Suprapubic skin (tissue), 4 donors: ENCODE measurements at regions not wholly inside any gene's neighbourhood (a gene's known extent, or its start where the extent isn't known, plus 50 kb on each side); places are given as distances from the start of the nearest gene placed in this dataset.

Experiments used
- EP300 ChIP-seq: sonication (generic); formaldehyde crosslinking; IDR thresholded peaks from one replicate; pipeline ENCODE4 v1.6.1; 2017; ENCODE audit warnings: antibody characterized with exemption
- POLR2A ChIP-seq, 2 donors: fragments of 450-650 bp; IDR thresholded peaks; one replicate each; pipeline ENCODE4 v1.6.1; 2017; ENCODE audit warnings: antibody characterized with exemption in 2 of 2, mild to moderate bottlenecking in 2 of 2, moderate library complexity in 2 of 2
- POLR2AphosphoS5 ChIP-seq, 3 donors: sonication (generic); formaldehyde crosslinking; IDR thresholded peaks; one replicate each; pipeline ENCODE4 v1.6.1; 2017; ENCODE audit warnings: antibody characterized with exemption in 3 of 3
- TF ChIP-seq, protein P1 (sequence below), 2 donors: fragments of 200-600 bp in 1 of 2; fragments of 450-650 bp in 1 of 2; sonication (generic) in 1 of 2; IDR thresholded peaks; one replicate each; pipeline ENCODE4 v1.5.1; 2016 to 2019; ENCODE audit warnings: antibody characterized with exemption in 2 of 2, mild to moderate bottlenecking in 1 of 2, moderate library complexity in 1 of 2

DNA sequence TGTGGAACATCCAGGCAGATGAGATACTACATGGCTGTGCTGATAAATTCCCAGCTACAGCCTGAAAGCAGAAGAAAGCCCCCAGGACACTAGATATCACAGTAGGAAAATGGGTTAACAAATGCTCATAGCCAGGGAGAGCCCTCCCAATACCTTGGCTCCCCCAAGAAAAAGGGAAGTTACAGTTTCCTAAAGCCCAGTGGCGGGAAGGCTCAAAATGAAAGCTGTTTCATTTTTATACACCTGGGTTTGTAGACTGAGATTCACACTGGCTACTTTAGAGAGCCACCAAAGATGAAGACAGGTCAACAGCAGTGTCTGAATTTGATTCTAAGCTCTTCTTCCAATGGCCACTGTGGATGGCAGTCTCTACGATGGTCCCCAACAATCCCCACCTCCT lies 55.0 kb upstream of the TOPAZ1 start:
- TF ChIP-seq EP300 (no peak), POLR2A (IDR thresholded peaks at IDR 0.05) (no peak), POLR2AphosphoS5 (IDR thresholded peaks at IDR 0.05) (no peak)
- TF ChIP-seq, protein P1, sequence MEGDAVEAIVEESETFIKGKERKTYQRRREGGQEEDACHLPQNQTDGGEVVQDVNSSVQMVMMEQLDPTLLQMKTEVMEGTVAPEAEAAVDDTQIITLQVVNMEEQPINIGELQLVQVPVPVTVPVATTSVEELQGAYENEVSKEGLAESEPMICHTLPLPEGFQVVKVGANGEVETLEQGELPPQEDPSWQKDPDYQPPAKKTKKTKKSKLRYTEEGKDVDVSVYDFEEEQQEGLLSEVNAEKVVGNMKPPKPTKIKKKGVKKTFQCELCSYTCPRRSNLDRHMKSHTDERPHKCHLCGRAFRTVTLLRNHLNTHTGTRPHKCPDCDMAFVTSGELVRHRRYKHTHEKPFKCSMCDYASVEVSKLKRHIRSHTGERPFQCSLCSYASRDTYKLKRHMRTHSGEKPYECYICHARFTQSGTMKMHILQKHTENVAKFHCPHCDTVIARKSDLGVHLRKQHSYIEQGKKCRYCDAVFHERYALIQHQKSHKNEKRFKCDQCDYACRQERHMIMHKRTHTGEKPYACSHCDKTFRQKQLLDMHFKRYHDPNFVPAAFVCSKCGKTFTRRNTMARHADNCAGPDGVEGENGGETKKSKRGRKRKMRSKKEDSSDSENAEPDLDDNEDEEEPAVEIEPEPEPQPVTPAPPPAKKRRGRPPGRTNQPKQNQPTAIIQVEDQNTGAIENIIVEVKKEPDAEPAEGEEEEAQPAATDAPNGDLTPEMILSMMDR (IDR thresholded peaks at IDR 0.05) = no peak
